ENCODE measurements at regions not wholly inside any gene's neighbourhood (a gene's known extent, or its start where the extent isn't known, plus 50 kb on each side); places are given as distances from the start of the nearest gene placed in this dataset.

DNA sequence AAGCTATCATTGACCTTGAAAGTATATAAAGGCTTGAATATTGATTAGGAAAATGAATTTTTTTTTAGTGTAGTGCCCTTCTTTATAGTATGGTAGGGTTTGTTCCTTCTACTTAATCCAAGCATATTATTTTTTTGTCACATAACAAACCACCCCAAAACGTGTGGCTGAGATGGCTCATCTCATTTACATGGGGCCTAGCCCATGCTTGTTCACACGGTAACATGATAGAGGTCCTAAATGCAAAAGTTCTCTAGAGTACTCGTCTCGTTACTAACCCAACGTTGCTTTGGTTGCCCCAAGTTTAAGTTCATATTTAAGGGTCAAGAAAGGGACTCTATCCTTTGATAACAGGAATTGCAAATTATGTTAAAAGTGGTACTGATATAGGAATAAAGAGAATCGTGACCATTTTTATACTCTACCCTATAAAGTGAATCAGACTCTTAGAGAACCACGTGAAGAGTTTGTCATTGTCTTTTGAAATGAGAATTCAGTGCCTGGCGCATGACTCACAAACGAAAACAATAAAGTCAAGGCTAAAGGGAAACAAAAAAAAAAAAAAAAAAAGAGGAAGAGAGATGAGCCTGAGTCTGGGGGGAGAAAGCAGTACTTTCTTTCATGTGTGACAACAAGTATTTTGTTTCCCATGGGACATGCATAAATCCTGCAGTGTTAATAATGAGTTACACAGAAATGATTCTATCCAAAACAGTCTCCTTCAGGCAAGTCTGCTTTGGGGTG, 402.8 kb upstream of the NWD2 start:
- DNase-seq: no peak

DNA sequence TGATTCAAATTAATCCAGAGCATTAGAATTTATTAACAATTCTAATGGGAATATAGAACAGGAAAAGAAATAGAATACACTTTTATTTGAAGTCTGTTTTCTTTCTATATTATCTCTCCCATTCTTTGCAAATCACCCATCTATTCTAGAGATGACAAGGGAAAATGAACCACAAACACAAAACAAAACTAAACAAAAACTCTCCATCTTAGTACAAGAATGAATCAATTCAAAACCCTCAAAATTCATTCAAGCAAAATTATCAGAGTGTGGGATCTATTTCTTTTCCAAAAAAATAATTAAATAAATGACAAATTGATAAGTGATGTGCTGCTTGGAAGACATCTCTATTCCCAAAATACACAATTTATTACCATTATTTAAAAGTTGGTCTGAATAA, 400.1 kb upstream of the NWD2 start:
- no peak for DNase-seq

DNA sequence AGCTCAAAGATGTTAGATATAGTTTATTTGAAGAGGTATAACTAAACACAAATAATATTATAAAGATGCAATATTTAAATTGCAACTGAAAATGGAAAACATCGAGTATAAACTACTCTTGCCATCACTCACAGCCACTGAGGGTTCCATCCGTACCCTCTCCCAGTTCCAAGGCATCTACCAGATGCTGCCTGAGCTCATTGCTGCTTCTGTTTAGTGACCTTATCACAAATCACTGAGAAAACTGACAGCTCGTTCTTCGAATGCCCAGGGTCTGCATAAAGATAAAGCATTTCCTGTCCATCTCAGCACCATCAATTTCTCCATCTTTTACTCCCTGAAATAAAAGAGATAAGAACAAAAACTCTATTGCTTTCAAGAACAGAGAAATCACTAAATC, 391.7 kb upstream of the NWD2 start:
- no peak for DNase-seq

DNA sequence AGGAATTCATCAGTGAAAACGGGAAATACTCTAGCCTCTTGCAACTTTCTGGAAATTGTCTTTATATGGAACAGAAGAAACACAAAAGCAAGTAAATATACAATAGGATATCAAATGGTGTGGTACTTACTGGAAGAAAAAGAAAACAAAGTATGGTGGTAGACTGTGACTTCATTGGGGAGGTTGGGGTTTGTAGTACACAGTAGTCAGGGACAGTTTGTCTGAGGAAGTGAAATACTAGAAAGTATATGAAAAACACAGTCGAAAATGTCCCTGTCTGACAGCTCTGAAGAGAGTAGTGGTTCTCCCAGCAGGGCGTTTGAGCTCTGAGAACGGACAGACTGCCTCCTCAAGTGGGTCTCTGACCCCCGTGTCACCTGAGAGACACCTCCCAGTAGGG, 390.0 kb upstream of the NWD2 start:
- no peak for DNase-seq

DNA sequence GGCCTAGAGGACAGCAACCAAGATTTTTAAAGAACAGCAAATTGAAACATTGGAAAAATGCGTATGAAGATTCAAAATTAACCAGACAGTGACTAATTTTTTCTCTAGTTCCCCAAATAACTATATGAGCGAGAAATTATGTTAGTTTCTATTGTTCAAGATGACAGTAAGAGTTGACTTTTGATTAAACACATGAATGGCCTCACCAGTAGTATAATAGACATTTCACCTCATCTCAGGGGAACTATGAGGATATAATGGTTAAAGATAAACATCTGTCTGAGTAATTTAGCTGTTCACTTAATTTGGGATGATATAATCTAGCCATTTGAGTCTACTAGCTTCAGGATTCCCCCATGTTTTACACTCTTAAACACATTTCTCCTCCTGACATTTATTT, 380.9 kb upstream of the NWD2 start:
- DNase-seq: no peak

DNA sequence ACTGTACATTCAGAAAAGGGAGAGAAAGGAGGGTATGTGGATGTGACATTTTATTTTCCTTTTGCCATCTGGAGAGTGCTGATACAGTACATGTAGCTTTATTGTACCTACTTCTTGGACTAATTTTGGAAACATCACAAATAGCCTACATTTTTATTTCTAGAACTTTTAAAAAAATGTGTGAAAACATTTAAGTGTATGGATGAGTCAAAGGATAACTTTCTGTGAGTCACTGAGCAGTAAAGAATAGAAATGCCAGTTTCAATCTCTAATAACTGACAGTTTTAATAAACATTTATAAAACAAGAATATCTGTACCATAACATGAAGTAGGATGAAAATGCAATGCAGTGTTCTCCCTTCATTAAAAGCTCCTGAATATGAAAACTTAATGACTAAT, 374.4 kb upstream of the NWD2 start:
- DNase-seq: no peak

DNA sequence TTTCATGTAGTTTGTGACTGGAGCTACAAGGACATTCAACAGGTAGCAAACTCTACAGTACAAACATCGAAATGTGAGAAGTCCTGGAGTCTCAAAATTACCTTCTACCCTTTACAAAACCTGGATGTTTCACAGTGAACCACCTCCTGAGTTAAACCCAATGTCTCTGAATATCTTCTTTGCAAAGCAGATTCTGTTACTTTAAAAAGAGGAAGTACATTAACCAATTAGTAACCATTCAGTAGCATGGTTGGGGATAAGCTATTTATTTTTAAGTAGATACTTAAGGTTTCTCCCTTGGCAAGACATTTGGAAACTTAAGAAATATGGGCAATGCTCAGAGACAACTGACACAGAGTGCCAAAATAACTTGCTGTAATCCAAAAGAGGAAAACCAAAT, 371.9 kb upstream of the NWD2 start:
- DNase-seq: no peak

DNA sequence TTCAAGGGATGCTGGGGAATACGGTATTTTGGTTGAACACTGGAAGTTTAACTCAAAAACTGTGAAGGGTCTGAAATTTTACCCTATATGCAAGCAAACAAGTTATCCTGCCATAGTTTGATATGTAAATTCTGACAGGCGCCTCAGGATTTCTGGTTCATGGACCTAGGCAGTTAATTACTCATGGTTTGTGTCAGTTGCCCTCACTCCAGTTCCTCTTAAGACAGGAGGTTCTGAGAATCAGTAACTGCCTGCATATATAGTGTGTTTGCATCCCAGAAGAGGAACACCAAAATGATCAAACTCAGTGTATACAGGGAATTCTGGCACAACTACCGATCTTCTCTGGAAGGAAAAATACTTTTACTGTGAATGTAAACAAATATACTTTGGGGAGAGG, 360.4 kb upstream of the NWD2 start:
- no peak for DNase-seq

DNA sequence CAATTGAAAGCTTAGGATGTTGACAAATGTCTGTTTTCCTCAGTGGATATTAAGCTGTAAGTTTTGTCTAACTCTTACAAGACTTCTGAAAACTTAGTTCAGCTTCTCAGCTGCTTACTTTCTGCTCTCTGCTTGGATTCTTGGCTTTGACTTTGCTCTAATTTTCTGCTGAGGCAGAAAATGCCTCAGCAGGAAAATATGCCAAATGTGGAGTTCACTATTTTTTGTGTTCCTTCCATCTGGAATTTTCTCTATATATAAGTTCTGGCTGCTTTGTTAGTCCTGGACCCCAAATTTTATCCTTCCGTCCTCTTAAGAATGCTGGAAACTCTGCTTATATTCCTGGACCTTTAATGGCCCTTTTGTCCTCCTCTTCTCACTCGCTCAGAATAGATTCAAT, 352.6 kb upstream of the NWD2 start:
- no peak for DNase-seq

DNA sequence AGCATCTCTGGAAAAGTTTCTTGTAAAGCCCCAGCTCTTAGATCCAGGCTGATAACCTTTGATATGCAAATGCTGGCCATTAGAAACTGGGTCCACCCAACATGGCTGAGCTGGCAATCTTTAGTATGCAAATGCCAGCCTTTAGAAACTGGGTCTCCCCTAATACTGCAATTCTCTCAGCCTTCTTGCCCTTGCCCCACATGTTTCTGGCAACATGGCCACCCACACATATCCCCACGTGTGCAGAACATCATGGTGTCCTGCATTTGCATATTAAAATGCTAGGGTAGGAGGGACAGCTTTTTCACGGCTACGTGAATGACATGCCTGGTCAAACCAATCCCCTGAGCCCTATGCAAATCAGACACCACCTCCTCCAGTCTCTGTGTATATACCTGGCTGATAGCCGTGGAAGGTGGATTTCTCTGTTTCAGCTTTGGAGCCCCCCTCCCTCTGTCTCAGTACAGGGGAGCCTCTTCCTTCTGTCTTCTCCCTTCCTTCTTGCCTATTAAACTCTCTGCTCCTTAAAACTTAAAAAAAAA, 344.0 kb upstream of the NWD2 start:
- no peak for DNase-seq

DNA sequence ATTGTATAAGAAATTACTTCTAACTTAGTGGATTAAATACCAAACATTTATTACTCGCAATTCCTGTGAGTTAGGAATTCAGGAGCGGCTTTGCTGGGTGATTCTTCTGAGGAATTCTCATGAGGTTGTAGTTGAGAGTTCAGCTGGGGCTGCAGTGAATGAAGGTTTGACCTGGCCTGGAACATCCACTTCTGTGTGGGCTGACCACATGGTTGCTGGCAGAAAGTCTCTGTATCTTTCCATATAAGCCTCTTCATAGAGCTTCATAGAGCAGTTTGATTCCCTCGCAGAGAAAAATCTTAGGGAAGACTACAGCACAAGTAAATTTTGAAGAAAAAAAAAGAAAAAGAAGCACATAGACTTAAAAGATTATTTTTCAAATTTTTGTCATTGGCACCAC, 339.7 kb upstream of the NWD2 start:
- no peak for DNase-seq

DNA sequence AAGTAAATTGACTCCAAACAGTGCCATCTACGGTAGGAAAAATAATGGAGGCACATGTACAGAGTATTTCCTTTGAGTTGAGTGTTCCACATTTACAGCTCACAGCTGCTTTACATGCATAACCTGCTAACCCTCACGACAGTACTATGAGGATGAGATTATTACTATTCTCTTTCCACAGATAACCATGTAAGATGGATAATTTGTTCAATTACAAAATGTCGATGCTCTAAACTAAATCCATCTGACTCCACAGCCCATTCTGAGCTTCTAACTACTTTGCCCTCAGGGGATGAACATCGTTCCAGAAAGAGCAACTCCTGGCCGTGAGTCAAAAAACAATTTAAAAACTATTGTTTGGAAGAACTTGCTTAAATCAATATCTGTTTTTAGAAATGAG, 330.4 kb upstream of the NWD2 start:
- DNase-seq: no peak

DNA sequence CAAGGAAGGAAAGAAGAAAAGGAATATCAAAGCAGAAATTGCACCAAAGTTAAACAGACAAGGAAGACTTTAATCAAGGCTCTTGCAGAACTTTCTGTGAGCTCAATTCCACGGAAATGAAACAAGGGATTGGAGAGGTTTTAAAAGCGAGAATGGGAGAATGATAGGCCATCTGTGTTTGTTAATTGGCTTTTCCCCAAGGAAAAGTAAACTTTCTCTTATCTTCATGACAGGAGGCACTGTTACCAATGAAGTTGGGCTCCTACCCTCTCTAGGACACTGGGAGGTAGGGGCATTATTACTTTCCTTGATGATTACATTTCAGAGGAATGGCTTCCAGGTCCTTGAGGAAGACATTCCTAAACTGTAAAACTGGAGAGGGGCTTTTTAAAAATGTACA, 328.8 kb upstream of the NWD2 start:
- no peak for DNase-seq

DNA sequence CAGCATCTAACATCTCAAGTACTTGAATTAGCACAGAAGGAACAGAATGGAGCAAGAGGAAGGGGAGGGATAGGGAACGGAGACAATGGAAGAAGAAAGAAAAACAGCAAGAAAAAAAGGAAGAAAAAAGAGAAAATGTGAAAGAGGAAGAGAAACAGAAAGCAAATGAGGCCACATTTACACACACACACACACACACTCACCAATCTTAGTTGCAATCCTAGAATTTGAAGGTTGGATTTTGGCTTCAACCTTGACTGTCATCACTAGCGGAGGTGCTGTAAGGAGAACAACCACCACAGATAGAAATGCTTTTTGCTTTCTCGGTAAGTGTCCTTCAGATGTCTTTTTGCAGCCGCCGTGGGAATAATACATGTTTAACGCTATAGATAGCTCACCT, 327.1 kb upstream of the NWD2 start:
- no peak for DNase-seq

DNA sequence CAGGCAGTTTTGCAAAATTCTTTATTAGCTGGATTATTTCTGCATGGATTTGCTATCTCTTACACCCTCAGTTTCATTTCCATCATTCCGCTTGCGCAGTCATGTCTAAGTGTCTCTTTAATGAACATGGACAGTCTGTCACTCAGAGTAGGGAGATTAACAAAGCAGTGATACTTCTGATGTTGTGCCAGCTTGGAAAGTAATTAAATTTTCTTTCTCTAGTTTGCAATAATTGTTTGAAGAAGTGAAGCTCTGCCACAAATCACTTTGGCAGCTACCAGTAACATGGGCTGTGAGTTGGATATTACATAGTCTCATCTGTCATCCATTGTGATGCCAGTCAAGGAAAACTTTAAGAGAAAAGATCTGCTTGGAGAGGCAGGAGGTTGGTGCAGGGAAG, 324.8 kb upstream of the NWD2 start:
- DNase-seq: no peak

DNA sequence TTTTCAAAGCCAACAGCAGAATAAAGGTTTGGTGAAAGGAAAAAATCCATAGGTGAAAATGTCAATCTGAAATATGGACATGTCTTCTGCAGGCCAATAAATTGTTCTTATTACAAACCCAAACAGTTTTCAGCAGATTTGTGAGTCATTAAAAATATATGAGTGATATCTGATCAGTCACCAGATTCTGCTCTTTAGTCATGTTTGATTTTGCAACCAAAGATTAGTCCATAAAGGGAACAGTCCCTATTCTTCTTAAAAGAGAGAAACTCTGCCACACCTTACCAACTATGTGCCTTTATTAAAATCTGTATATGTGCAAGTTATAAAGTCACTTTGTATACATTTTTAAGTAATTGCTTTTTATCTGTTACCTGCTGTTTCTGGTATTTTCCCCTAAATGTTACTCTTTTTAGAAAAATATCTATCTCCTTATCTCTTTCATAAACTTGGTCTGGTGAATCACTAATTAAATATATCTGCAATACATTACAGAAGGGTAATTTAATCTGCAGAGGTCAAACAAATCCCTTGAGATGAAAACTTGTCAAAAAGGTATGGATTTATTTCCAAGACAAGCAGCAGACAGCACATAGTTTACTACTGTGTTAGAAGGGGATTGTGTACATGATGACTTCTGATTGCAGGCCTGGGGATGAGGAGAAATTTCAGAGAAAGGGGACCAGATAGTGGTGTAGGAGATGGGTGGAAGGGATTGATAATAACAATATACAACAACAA, 322.9 kb upstream of the NWD2 start:
- no peak for DNase-seq

DNA sequence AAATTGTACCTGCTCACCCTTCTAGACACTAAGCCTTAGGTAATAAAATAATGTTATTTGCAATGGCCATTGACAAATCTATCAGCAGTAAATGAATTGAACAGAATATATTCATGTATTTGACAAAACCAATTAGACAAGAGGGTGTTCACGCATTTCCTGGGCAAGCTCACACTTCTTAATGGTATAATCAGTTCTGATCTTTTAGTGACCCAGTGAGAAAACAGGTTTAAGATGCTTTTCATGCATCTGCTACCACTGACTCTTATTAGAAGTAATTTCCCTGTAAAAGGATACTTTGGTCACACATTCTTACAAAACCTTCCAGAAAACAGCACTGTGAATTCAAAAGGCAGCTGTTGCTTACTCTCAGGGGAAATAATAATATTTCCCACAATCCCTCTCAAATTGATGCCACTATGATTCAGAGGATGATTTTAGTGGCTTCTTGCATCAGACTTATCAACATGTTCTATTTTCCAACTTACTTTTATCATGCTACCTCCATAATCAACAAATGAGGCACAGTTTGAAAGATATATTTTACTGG, 313.9 kb upstream of the NWD2 start:
- DNase-seq: no peak

DNA sequence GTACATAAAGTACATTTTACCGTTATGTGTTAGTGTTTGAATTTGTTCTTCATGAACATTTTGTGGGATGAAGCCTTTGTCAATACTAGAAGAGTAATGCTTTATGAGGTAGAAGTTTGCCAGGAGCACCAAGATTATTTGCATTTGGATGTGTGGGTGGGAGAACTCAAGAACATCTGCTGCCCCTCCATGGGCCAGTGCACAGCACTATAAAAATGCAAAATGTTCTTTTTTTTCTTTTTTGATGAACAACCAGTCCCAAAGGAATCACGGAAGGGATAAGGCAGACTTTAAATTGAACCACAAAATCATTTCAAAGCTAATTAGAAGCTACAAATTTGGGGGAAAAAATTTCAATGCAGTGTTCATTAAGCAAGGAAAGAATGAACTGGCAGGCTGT, 300.3 kb upstream of the NWD2 start:
- no peak for DNase-seq

DNA sequence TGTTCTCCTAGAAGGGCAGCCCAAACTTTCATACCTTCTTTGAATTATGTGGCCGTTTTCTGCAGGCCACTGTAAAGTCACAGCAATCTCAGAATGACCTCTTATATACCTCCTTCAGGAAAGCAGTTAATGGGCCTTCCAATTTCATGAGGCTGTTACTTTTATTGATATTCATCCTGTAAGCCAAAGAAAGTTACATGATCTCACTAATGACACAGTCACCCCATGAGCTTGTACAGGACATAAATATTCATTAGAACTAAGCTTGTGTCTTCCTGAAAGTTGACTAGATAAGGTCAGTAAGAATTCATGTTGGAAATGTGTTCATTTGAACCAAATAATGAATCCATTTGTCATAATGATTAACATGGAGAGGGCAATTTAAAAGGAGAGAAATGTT, 283.1 kb upstream of the NWD2 start:
- DNase-seq: no peak

DNA sequence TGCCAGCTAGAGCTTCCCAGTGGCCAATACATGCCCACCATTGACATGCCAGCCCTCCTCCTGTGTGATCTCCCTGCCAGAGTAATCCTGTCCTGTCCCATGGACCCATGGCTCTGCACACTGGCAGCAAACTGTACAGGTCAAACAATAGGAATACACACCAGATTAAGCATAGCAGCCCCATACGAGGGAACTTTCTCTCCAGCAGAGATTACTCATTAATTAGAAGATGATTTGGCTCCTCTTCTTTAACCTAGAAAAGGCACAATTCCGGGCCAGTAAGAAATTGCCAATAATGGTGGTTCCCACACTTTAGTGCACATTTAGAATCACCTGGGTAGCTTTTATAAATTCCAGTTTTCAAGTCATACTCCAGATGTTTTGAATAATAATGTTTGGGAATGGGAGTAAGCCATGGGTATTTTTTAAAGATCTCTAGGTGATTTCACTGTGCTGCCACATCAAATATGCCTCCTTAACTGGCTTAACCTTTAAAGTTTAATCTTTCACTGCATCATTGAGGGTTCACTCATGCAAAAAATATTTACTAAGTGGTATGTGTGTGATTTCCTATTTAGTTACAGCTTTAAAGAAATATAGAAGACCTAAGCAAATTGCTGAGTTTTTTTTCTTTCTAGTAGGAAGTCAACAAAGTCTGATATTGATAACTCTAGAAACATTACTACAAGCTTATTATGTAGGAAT, 277.6 kb upstream of the NWD2 start:
- no peak for DNase-seq

DNA sequence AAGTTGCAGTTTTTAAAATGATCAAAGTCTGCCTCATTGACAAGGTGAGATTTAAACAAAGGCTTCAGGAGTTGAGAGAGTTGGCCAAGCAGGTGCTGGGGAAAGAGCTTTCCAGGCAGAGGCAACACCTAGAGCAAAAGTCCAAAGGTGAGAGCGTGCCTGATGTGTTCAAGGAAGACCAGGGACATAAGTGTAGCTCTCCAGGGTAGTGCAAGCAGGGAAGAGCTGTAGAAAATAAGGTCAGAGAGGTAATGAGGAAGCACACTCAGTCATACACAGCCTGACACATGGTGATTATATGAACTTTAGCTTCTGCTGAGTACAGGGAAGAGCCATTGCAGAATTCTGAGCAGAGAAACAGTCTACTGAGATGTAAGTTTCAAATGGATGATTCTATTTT, 265.0 kb upstream of the NWD2 start:
- no peak for DNase-seq

DNA sequence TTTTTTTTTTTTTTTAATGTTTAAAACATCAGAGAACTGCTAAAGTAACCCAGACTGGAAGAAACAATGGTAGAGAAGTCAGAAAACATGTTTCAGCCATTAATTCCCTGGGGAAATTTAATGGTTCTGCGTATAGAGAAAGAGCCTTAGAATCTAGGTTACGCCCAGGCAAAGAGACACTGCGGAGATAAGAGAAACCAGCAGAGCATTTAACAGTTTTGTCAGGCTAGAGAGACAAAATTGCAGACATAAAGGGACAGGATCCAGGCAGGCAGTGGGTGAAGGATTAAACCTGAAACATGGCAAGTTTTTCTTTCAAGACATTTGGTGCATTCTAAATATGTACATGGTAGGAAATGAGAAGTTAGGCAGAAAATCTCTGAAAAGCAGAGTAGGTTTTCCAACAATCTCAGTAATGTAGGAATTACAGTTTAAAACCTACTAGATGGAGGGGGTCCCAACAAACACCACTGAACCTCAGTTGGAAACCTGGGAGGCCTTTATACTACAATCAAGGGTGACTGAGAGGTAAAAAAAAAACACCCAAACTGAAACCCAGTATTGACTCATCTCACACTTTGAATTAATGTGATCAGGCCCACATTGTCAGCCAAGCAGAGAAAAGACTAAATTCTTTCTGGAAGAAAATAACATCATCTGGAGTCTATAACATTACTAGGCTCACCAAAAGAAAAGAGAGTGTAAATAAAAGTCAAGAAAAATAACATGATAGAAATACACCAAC, 254.2 kb upstream of the NWD2 start:
- no peak for DNase-seq

DNA sequence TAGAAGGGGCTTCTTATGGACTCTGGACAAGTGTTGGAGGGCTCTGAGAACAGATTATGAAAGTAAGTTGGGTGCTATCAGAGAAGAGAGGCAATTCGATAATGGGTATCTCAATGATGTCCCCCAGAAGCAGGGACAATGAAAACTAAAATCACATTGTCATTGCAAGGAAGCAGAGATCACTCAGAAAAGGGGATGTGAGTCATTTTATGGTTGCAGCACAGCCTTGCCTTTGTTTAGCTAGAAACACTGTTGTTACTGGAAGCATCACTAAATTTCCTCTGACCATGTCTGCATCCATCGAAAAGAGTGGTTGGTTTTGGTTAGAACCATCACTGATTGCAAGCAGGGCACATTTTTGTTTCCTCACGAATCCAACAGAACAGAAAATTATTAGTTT, 246.8 kb upstream of the NWD2 start:
- no peak for DNase-seq
